ENCODE measurements at regions not wholly inside any gene's neighbourhood (a gene's known extent, or its start where the extent isn't known, plus 50 kb on each side); places are given as distances from the start of the nearest gene placed in this dataset.
A peak's percentile ranks its signal among the peaks of the same experiment; 100 is the strongest.
"Not testable (repeated sequence)": the region's sequence is repeated elsewhere in the genome, so short reads cannot be mapped to it uniquely, and the experiment has no call there.

GRCh38 chr4:156328882-156329281 lies 375.2 kb upstream of the CTSO start:
- DNase-seq (ENCODE audit: low read depth, low spot score), result no peak

DNA sequence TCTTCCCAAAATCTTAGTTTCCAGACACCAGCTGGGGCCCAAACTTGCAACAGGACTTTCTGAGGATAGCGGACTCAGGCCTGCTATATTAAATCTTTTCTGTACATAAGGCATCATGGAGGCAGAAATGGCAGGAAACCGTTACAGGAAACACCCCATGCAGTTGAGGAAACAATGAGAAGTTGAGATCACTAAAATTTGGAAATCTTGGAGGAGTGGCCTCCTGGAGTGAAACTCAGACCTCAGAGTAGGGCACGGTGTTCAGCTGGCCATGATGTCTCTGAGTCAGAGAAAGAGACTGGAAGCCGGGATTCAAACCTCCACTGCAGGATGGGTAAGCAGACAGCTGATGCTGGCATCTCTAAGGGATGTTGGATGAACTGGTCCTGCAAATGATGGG lies 372.6 kb upstream of the CTSO start:
- no peak for DNase-seq (ENCODE audit: low read depth, low spot score)

DNA sequence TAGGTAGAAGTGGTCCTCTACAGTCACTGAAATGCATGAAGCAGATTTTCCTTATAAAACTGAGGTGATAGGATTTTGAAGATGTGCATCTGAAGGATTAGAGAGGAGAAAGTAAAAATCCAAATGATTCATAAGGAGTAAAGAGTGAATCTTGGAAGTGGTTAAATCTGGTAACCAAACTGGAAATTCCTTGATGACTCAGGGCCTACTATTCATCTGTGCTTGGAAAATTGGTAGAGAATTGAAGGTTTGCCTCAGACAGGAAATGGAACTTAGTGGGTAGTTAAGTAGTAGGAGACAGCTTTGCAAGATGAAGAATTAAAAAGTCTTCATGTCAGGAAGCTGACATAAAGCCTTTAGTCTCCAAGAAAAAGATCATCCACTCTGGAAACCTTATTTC lies 368.9 kb upstream of the CTSO start:
- no peak for DNase-seq (ENCODE audit: low read depth, low spot score)

GRCh38 chr4:156321203-156321602 lies 367.5 kb upstream of the CTSO start:
- DNase-seq (ENCODE audit: low read depth, low spot score), result no peak

DNA sequence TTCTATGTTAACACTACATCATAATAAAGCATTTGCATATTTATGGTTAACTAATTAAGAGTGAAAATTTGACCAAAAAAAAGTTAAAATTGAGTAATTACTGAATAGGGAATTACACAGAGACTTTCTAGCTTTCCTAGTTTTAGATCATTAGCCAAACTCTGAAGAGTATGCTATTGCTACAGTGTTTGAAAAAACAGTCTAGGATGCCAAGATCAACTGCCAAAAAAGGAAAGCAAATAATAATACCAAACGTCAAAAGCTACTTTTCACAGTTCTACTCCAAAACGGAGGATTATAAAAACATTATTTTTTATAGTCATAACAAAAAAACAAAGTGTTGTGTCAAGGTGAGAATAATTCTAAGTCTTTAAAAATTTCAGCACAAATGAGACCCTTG lies 359.8 kb upstream of the CTSO start:
- no peak for DNase-seq (ENCODE audit: low read depth, low spot score)

DNA sequence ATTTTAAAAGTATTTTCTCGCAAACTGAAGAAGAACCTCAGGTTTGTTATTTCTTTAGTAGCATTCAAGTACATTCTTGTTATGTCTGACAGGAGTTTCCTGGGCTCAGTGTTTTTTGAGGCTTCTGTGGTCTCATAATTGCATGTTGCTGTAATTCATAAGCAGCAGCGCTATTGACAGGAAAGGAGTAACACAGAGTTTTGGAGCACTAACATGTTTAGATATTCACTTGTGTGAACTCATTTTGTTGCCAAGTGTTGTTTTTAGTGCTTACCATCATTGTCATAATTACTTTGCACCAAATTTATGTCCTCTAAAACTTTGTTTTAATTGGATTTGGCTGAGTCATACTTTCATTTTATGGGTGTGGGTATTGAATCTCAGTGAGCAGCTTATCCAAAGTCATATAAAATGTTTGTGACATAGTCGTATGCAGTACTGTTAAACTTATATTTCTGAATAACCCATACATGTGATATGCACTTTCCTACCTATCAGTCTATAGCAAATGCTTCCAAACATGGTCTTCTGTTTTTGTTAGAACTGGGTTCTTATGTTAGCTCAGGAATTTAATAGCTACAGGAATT lies 358.7 kb upstream of the CTSO start:
- DNase-seq (ENCODE audit: low read depth, low spot score), result no peak

- DNase-seq (ENCODE audit: low read depth, low spot score), result no peak
Observed at GRCh38 chr4:156309031-156309430, 355.4 kb upstream of the CTSO start.

DNA sequence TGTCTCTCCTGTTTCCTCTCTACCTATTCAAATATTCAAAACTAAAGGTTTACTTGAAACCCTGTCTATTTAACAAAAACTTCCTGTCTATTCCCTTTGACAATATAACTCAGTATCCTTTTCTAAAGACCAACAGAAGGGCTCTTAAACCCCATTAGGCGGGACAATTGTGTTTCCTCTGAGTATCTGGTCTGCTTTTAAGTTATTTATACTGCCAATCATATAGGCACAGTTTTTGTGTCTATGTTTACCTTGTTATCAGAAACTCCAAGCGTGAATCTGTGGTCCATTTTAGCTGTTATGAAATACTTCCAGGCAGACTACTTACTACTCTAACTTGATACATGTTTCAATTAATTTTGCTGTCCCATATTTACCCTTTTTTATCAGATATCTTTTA lies 350.0 kb upstream of the CTSO start:
- DNase-seq (ENCODE audit: low read depth, low spot score), result no peak

- DNase-seq (ENCODE audit: low read depth, low spot score), result no peak
Observed at GRCh38 chr4:156298230-156298629, 344.6 kb upstream of the CTSO start.

- DNase-seq (ENCODE audit: low read depth, low spot score), result no peak
Observed at GRCh38 chr4:156295676-156296195, 342.1 kb upstream of the CTSO start.

DNA sequence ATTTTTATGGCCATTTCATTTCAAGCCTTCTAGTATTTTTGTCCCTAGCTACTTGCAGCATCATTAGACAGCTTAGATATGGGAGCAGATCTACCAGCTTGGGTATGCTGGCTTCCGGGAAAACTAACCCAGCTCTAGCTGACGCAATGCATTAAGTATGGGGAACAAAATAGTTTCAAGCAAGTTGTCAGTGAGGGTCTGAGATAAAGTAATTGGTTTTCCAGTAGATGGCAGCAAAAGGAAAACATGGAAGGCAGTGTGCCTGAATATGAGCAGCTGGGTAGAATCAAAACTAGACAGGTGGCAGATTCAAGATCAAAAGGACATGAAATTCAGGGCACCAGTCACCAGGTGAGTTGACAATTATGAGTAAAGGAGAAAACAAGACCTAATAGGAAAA lies 340.9 kb upstream of the CTSO start:
- no peak for DNase-seq (ENCODE audit: low read depth, low spot score)

DNA sequence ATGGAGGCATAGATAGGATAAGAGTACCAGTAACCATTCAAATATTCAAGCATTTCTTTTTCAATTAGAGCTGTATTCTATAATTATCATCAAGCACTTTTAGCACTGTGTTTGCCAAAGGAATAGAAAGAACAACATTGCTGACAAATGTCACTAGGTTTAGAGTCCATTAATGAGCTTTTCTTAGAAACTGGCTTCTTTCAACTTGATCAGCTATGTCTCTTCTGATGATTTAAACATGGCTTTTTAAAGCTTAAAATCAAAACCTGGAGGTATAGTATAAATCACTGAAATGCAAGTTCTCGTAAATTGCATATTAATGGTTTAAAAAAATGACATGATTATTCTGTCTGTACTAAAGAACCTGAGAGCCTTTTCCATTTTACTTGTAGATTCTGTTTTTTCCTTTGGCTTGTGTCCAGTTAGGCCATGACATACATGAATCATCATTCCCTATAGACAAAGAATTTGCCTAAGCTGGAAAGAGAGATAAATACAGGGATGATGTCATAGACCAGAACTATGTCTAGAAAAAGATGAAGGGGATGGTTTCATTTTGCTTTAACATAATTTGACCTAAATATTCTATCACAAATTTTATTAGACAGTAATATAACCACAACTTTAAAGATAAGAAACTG lies 340.1 kb upstream of the CTSO start:
- peak; percentile 13 for DNase-seq (ENCODE audit: low read depth, low spot score)

DNA sequence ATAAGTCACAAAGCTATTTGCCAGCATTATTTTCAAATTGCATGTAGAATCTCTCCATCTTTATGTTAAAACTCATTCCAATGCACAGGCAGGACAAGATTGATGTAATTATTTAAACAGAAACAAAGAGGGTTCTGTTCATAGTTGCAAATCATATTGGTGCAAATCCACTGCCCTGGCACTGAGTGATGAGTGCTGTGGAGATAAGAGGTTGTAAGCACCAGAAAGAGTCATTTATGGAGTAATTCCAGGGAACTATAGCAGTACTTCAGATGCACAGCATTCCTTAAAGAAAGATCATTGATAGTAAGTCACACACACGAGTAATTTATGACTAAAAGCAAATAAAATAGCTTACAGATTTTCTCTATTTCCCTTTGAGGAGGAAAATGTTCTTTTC lies 337.7 kb upstream of the CTSO start:
- no peak for DNase-seq (ENCODE audit: low read depth, low spot score)

DNA sequence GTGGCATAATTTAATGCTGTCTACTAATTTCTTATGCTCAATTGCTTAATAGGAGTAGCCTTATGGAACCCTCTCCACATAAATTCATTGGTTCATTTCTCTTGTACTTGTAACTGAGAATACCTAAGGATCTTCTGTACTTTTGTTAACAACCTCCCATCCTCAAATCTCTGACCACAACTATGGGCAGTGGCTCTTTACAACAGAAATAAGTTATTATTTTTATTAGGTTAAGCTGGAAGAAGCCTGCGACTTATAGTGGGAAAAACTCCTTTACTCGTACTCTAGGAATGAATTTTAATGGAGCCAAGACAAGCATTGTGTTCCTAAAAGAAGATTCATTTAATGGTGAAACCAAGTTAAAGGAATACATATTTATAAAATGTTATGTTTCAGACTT lies 337.1 kb upstream of the CTSO start:
- no peak for DNase-seq (ENCODE audit: low read depth, low spot score)

DNA sequence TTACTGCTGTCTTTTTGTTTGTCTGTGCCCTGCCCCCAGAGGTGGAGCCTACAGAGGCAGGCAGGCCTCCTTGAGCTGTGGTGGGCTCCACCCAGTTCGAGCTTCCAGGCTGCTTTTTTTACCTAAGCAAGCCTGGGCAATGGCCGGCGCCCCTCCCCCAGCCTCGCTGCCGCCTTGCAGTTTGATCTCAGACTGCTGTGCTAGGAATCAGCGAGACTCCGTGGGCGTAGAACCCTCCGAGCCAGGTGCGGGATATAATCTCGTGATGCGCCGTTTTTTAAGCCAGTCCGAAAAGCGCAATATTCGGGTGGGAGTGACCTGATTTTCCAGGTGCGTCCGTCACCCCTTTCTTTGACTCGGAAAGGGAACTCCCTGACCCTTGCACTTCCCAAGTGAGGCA lies 336.4 kb upstream of the CTSO start:
- not testable (repeated sequence) for DNase-seq (ENCODE audit: low read depth, low spot score)

GRCh38 chr4:156280686-156281085 lies 327.0 kb upstream of the CTSO start:
- DNase-seq (ENCODE audit: low read depth, low spot score), result no peak

DNA sequence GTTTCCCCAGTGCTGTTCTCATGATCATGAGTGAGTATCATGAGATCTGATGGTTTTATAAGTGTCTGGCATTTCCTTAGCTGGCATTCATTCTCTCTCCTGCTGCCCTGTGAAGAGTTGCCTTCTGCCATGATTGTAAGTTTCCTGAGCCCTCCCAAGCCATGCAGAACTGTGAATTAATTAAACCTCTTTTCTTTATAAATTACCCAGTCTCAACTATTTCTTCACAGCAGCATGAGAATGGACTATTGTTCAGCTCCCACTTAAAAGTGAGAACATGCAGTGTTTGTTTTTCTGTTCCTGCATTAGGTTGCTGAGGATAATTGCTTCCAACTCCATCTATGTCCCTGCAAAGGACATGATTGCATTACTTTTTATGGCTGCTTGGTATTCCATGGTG lies 311.7 kb upstream of the CTSO start:
- no peak for DNase-seq (ENCODE audit: low read depth, low spot score)

DNA sequence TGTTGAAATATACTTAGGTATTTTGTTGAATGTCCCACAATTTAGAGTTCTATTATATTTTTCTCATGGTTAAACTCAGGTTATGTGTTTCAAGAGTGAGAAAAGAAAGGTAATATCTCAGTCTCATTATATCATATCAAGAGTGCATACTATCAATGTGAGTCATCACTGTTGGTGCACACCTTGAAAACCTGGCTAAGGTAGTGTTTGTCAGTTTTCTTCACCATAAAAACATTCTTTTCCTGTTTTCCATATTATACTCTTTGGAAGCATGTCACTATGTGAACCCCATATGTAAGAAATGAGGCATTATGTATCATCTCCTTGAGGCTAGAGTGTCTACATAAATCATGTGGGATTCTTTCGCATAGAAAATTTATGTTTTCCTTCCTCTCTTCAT lies 307.6 kb upstream of the CTSO start:
- DNase-seq (ENCODE audit: low read depth, low spot score), result no peak

- DNase-seq (ENCODE audit: low read depth, low spot score), result no peak
Observed at GRCh38 chr4:156255230-156256007, 301.8 kb upstream of the CTSO start.

GRCh38 chr4:156252358-156252921 lies 298.8 kb upstream of the CTSO start:
- DNase-seq (ENCODE audit: low read depth, low spot score), result no peak

- no peak for DNase-seq (ENCODE audit: low read depth, low spot score)
Observed at GRCh38 chr4:156251373-156252065, 297.9 kb upstream of the CTSO start.

- DNase-seq (ENCODE audit: low read depth, low spot score), result no peak
Observed at GRCh38 chr4:156248917-156249316, 295.3 kb upstream of the CTSO start.

Data from pulmonary artery endothelial cell (primary cell).